Thyroid gland (tissue), 4 donors: ENCODE measurements at regions not wholly inside any gene's neighbourhood (a gene's known extent, or its start where the extent isn't known, plus 50 kb on each side); places are given as distances from the start of the nearest gene placed in this dataset.

ENCODE experiments used
- CTCF ChIP-seq, 6 experiments: fragments of 200-600 bp in 3 of 6; fragments of 450-650 bp in 3 of 6; sonication (generic) in 3 of 6; IDR thresholded peaks; one replicate each; pipeline ENCODE4 v1.5.1; 2016 to 2019; ENCODE audit warnings: antibody characterized with exemption in 6 of 6, mild to moderate bottlenecking in 2 of 6, inconsistent platforms in 1 of 6, moderate library complexity in 1 of 6
- POLR2A ChIP-seq, 2 donors: fragments of 450-650 bp; IDR thresholded peaks; one replicate each; pipeline ENCODE4 v1.6.1; 2017; ENCODE audit warnings: antibody characterized with exemption in 2 of 2, mild to moderate bottlenecking in 2 of 2, moderate library complexity in 1 of 2

GRCh38 chr20:50249447-50250388 is 59.1 kb downstream of the CEBPB start:
- TF ChIP-seq POLR2A (IDR thresholded peaks at IDR 0.05) (no peak), CTCF (IDR thresholded peaks at IDR 0.05) (no peak)
